Fibroblast of lung (primary cell): ENCODE measurements at regions not wholly inside any gene's neighbourhood (a gene's known extent, or its start where the extent isn't known, plus 50 kb on each side); places are given as distances from the start of the nearest gene placed in this dataset.

Experiments used
- DNase-seq, 2 donors: peaks; one replicate each; pipeline versions ENCODE4 v3.0.0 to v3.0.0-alpha.2; 2010; ENCODE audit warnings: low read depth in 2 of 2
- H2AFZ ChIP-seq: 2 replicates; pipeline ENCODE4 v1.5.1; 2012; ENCODE audit warnings: low read length, control low read depth, inconsistent platforms
- H3K27ac ChIP-seq: 2 replicates; pipeline ENCODE4 v1.5.1; 2011; ENCODE audit warnings: low read length, control low read depth; ENCODE audit not compliant: insufficient read depth
- H3K27me3 ChIP-seq: 2 replicates; pipeline ENCODE4 v1.5.1; 2011; ENCODE audit warnings: mild to moderate bottlenecking, low read length; ENCODE audit not compliant: control insufficient read depth, insufficient read depth
- H3K36me3 ChIP-seq: 2 replicates; pipeline ENCODE4 v1.5.1; 2011; ENCODE audit warnings: low read length; ENCODE audit not compliant: control insufficient read depth, insufficient read depth
- H3K4me1 ChIP-seq: 2 replicates; pipeline ENCODE4 v1.5.1; 2011; ENCODE audit warnings: low read length; ENCODE audit not compliant: control insufficient read depth, insufficient read depth; ENCODE audit errors: extremely low read depth
- H3K4me2 ChIP-seq: 2 replicates; pipeline ENCODE4 v1.5.1; 2011; ENCODE audit warnings: low read length, control low read depth; ENCODE audit not compliant: insufficient read depth; ENCODE audit errors: extremely low read depth
- H3K4me3 ChIP-seq, 4 experiments: fragments of 200-600 bp in 1 of 4; sonication (generic) in 1 of 4; replicated peaks in 1 of 4; 2 replicates each; pipeline ENCODE4 v1.5.1; 2011 to 2016; ENCODE audit warnings: low read length in 4 of 4, low read depth in 3 of 4, mild to moderate bottlenecking in 3 of 4, control low read depth in 2 of 4, inconsistent platforms in 1 of 4, mixed read lengths in 1 of 4; ENCODE audit not compliant: insufficient read depth in 1 of 4; ENCODE audit errors: control extremely low read depth in 1 of 4
- H3K79me2 ChIP-seq: 2 replicates; pipeline ENCODE4 v1.5.1; 2012; ENCODE audit warnings: mild to moderate bottlenecking, low read length, inconsistent platforms; ENCODE audit not compliant: control insufficient read depth, insufficient read depth
- H3K9ac ChIP-seq: 2 replicates; pipeline ENCODE4 v1.5.1; 2011; ENCODE audit warnings: mild to moderate bottlenecking, low read length, control low read depth; ENCODE audit not compliant: insufficient read depth
- H3K9me3 ChIP-seq: 2 replicates; pipeline ENCODE4 v1.5.1; 2012; ENCODE audit warnings: low read depth, low read length; ENCODE audit not compliant: control insufficient read depth, insufficient read depth
- H4K20me1 ChIP-seq: 2 replicates; pipeline ENCODE4 v1.5.1; 2011; ENCODE audit warnings: low read length; ENCODE audit not compliant: control insufficient read depth, insufficient read depth; ENCODE audit errors: extremely low read depth
- EZH2 ChIP-seq: IDR thresholded peaks from 2 replicates; pipeline ENCODE4 v1.5.1; 2012; ENCODE audit warnings: low read length, control low read depth, mild to moderate bottlenecking; ENCODE audit errors: missing control alignments
- TF ChIP-seq, protein P1 (sequence below), 2 donors: IDR thresholded peaks in 1 of 2; conservative IDR thresholded peaks in 1 of 2; 1 replicate in 1 of 2; 2 replicates in 1 of 2; pipeline ENCODE4 v1.5.1; 2011 to 2012; ENCODE audit warnings: low read length in 2 of 2, control low read depth in 1 of 2, inconsistent platforms in 1 of 2, low read depth in 1 of 2, mild to moderate bottlenecking in 1 of 2

DNA sequence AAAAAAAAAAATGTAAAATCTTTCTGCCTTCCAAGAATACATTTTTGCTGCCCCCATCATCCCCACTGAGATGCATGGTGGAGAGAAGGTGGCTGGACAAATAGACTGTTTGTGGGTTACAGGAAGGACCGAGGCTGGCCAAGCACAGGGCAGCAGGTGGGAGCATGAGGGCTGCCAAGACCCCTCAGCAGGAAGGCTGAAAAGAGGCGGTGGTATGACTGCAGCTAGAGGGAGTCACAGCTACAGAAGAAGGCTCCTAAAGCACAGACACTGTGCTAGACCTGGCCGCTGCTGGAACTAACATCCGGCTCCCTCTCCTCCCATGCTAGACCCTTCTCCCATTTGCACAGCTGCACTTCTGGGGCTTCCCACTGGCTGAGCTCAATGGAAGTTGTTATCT lies 289.6 kb downstream of the TCERG1L start:
- H3K4me1 ChIP-seq, result no peaks in the 10 kb centered on the region
- no peaks in the 10 kb centered on the region for H3K79me2 ChIP-seq
- H3K4me2 ChIP-seq, result no peak overlapping the region
- H4K20me1 ChIP-seq, result no peaks in the 10 kb centered on the region
- peaks cover 2% of the 10 kb centered on the region for H3K9me3 ChIP-seq
- H3K36me3 ChIP-seq, result no peaks in the 10 kb centered on the region
- no peak overlapping the region for H3K9ac ChIP-seq
- no peak overlapping the region for H3K4me3 ChIP-seq
- H3K27ac ChIP-seq, result no peak overlapping the region
- no peak for TF ChIP-seq EZH2
- TF ChIP-seq, protein P1, sequence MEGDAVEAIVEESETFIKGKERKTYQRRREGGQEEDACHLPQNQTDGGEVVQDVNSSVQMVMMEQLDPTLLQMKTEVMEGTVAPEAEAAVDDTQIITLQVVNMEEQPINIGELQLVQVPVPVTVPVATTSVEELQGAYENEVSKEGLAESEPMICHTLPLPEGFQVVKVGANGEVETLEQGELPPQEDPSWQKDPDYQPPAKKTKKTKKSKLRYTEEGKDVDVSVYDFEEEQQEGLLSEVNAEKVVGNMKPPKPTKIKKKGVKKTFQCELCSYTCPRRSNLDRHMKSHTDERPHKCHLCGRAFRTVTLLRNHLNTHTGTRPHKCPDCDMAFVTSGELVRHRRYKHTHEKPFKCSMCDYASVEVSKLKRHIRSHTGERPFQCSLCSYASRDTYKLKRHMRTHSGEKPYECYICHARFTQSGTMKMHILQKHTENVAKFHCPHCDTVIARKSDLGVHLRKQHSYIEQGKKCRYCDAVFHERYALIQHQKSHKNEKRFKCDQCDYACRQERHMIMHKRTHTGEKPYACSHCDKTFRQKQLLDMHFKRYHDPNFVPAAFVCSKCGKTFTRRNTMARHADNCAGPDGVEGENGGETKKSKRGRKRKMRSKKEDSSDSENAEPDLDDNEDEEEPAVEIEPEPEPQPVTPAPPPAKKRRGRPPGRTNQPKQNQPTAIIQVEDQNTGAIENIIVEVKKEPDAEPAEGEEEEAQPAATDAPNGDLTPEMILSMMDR (conservative IDR thresholded peaks at IDR 0.05 in 1 of 2, IDR thresholded peaks at IDR 0.05 in 1 of 2; ENCODE audit: low read depth in 1 of 2, low read length in 2 of 2), result no peak
- no peaks in the 10 kb centered on the region for H3K27me3 ChIP-seq
- no peak overlapping the region for H2AFZ ChIP-seq
- DNase-seq, result no peak

DNA sequence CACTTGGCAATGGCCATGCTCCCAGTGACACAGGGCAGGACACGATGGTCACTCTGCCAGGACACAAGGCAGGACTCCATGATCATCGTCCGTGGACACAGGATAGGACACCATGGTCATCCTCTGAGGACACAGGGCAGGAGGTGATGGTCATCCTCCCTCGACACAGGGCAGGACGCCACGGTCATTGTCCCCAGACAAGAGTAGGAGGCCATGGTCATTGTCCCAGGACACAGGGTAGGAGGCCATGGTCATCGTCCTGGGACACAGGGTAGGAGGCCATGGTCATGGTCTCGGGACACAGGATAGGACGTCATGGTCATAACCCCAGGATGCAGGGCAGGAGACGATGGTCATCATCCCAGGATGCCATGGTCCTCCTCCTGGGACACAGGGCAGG lies 289.2 kb downstream of the TCERG1L start:
- Histone ChIP-seq H3K4me3 (no peak overlapping the region), H3K27me3 (no peaks in the 10 kb centered on the region), H3K4me1 (no peaks in the 10 kb centered on the region), H3K9me3 (peaks cover 2% of the 10 kb centered on the region), H3K9ac (no peak overlapping the region), H2AFZ (no peak overlapping the region), H3K4me2 (no peak overlapping the region), H3K79me2 (no peaks in the 10 kb centered on the region), H4K20me1 (no peaks in the 10 kb centered on the region), H3K27ac (no peak overlapping the region), H3K36me3 (no peaks in the 10 kb centered on the region)
- no peak for DNase-seq
- TF ChIP-seq, protein P1 (conservative IDR thresholded peaks at IDR 0.05 in 1 of 2, IDR thresholded peaks at IDR 0.05 in 1 of 2; ENCODE audit: low read depth in 1 of 2, low read length in 2 of 2), result no peak
- TF ChIP-seq EZH2, result no peak

DNA sequence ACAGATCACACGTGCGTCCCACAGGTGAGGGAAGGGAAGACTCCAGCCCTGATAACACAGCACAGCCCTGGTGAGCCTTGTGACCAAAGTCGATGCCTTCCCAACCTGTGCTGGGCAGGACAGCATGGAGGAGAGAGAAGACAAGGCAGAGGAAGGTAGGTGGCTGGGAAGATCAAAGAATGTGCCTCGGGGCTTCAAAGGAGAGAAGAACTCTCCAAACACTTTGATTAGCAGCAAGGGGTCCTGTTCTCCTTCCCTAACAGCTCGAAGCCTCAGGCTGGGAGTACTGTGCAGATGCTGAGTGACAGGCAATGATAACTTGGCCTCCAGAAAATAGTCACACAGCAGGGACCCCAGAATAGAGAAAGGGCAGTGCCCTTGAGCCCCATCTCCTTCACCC lies 288.5 kb downstream of the TCERG1L start:
- Histone ChIP-seq H4K20me1 (no peaks in the 10 kb centered on the region), H3K9me3 (peaks cover 2% of the 10 kb centered on the region), H3K4me1 (no peaks in the 10 kb centered on the region), H3K27ac (no peak overlapping the region), H3K9ac (no peak overlapping the region), H3K79me2 (no peaks in the 10 kb centered on the region), H3K36me3 (no peaks in the 10 kb centered on the region), H3K27me3 (no peaks in the 10 kb centered on the region), H2AFZ (no peak overlapping the region), H3K4me2 (no peak overlapping the region), H3K4me3 (no peak overlapping the region)
- DNase-seq, result no peak
- TF ChIP-seq, protein P1 (conservative IDR thresholded peaks at IDR 0.05 in 1 of 2, IDR thresholded peaks at IDR 0.05 in 1 of 2; ENCODE audit: low read depth in 1 of 2, low read length in 2 of 2), result no peak
- no peak for TF ChIP-seq EZH2
